Omental fat pad (tissue), 3 donors: ENCODE measurements at regions not wholly inside any gene's neighbourhood (a gene's known extent, or its start where the extent isn't known, plus 50 kb on each side); places are given as distances from the start of the nearest gene placed in this dataset.

Experiments used
- ATAC-seq: fragments of 150-250 bp; one replicate; pipeline ENCODE4 v1.9.1; 2016; ENCODE audit warnings: mild to moderate bottlenecking, moderate library complexity; ENCODE audit not compliant: low FRiP score
- DNase-seq: peaks from one replicate; pipeline ENCODE4 v3.0.0-alpha.2; 2019; ENCODE audit warnings: low spot score
- TF ChIP-seq, protein P1 (sequence below), 3 donors: fragments of 450-650 bp; IDR thresholded peaks; one replicate each; pipeline ENCODE4 v1.5.1; 2016 to 2017; ENCODE audit warnings: antibody characterized with exemption in 3 of 3, mild to moderate bottlenecking in 3 of 3, moderate library complexity in 2 of 3

DNA sequence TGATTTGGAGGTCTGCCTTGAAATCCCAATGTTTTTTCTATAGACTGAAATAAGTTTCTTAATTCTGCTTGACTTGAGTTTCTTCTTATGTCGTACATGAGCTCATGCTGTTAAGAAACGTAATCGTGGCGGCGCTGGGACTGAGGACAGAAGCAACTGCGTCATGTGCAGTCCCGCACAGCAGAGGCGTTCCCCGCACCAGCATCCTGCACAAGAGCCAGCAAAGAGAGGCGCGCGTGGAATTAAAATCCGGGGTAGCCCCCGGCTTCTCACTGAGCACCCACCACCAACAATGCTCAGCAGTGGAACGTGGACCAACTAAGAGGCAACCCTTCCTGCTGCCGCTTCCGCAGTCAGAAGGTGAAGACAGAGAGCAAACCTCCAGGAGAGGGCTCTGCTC lies 496.2 kb upstream of the ADAMTS16 start:
- no peak for DNase-seq
- TF ChIP-seq, protein P1, sequence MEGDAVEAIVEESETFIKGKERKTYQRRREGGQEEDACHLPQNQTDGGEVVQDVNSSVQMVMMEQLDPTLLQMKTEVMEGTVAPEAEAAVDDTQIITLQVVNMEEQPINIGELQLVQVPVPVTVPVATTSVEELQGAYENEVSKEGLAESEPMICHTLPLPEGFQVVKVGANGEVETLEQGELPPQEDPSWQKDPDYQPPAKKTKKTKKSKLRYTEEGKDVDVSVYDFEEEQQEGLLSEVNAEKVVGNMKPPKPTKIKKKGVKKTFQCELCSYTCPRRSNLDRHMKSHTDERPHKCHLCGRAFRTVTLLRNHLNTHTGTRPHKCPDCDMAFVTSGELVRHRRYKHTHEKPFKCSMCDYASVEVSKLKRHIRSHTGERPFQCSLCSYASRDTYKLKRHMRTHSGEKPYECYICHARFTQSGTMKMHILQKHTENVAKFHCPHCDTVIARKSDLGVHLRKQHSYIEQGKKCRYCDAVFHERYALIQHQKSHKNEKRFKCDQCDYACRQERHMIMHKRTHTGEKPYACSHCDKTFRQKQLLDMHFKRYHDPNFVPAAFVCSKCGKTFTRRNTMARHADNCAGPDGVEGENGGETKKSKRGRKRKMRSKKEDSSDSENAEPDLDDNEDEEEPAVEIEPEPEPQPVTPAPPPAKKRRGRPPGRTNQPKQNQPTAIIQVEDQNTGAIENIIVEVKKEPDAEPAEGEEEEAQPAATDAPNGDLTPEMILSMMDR (IDR thresholded peaks at IDR 0.05) = no peak
- ATAC-seq = no peak

DNA sequence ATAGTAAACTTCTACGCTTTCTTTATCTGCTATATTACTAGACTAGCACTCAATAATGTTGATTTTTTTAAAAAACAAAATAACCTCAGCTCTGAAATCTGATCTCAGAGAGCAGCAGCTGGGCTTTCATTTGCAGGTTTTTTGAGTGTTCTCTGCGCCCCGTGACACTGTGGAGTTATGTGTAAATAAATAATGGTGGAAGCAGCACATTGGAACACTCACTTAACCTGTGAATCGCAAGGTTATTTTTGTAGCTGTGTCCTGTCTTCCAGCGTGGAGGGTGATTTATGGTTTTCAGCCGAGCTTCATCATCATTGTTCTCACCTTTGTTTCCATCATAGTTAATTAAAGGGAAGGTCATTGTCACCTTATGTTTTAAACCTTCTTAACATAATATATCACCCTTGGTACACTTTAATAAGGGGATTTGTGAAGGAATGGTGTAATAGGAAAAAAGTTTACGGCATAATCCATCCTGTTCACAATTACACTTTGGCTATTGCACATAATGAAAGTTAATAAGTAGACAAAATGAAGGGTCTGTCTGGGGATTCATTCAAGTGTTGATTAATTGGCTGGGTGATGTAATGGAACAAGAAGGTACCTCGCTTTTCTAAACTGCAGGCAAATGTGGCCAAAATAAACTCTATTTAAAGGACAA lies 493.3 kb upstream of the ADAMTS16 start:
- ATAC-seq (no peak), DNase-seq (no peak)
- TF ChIP-seq, protein P1 (IDR thresholded peaks at IDR 0.05) = no peak

DNA sequence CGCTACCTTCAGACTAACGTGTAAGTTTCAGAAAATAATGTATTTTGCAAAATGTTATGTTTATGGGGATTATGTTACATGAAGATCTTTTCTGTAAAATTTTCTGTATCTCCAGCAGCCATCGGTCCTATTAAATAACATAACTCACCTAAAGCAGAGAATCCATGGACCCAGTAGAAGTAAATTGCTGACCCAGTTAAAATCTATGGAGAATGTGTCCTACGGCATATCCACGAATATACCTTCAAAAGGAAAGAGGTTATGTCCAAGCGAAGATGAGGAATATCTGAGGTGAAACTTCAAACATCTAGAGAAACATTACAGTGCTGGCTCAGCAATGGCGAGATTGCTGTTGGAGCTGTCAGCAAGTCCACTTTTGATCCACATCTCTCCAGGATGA lies 492.2 kb upstream of the ADAMTS16 start:
- ATAC-seq (no peak), DNase-seq (no peak)
- TF ChIP-seq, protein P1 (IDR thresholded peaks at IDR 0.05) = no peak

GRCh38 chr5:4651806-4652565 lies 488.1 kb upstream of the ADAMTS16 start:
- ATAC-seq = no peak
- TF ChIP-seq, protein P1 (IDR thresholded peaks at IDR 0.05) = no peak
- no peak for DNase-seq

GRCh38 chr5:4653475-4653874 lies 486.7 kb upstream of the ADAMTS16 start:
- TF ChIP-seq, protein P1 (IDR thresholded peaks at IDR 0.05) = no peak
- no peak for ATAC-seq
- DNase-seq = no peak

DNA sequence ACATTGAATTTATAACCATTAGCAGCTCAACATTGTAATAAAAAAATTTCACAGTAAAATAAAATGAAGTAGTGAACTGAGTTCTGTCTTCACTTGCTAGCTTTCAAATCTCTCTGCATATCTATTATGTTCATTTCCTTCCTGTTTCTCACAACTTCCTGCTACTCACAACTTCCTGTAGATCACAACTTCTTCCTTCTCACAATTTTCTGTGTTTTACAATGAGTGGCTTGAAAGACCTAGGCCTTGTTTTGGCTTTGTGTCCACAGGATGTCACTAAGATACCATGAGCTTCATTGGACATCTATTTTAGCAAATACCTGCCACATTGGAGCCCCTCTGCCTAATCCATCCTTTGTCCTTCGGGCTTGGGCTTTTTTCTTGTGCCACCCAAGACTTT lies 480.3 kb upstream of the ADAMTS16 start:
- DNase-seq (no peak), ATAC-seq (no peak)
- TF ChIP-seq, protein P1 (IDR thresholded peaks at IDR 0.05) = no peak

DNA sequence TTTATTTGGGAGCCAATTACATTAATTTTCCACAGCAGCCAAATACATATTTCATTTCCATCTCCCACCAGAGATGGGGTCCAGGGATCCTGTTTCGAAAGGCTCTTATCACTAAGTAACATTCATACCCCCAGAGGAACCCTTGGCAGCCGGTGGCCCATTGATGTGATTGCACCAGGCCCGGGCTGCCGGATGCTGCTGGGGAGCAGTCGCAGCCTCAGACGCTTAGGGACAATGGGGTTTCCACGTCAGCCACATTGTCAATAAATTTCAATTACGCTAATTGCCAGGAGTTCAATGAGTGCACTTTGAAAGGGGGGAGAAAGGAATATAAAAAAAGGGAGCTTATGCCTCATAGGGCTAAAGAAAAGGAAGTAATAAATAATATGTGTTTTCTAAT lies 478.8 kb upstream of the ADAMTS16 start:
- ATAC-seq (no peak), DNase-seq (no peak)
- TF ChIP-seq, protein P1 (IDR thresholded peaks at IDR 0.05) = no peak
